Skeletal muscle tissue (tissue), 3 donors: ENCODE measurements at regions not wholly inside any gene's neighbourhood (a gene's known extent, or its start where the extent isn't known, plus 50 kb on each side); places are given as distances from the start of the nearest gene placed in this dataset.
A peak's percentile ranks its signal among the peaks of the same experiment; 100 is the strongest.

Experiments used
- H3K27ac ChIP-seq: one replicate; pipeline ENCODE4 v1.7.0; 2013; ENCODE audit warnings: mild to moderate bottlenecking, low read depth, low read length, inconsistent platforms
- H3K27me3 ChIP-seq, 3 donors: one replicate each; pipeline ENCODE4 v1.7.0; 2013; ENCODE audit warnings: low read length in 3 of 3; ENCODE audit not compliant: control insufficient read depth in 3 of 3, insufficient read depth in 3 of 3
- H3K36me3 ChIP-seq, 3 donors: one replicate each; pipeline ENCODE4 v1.7.0; 2013; ENCODE audit warnings: low read length in 3 of 3; ENCODE audit not compliant: control insufficient read depth in 3 of 3, insufficient read depth in 3 of 3
- H3K4me1 ChIP-seq, 3 donors: one replicate each; pipeline ENCODE4 v1.7.0; 2013; ENCODE audit warnings: low read length in 3 of 3, mild to moderate bottlenecking in 3 of 3; ENCODE audit not compliant: control insufficient read depth in 3 of 3, insufficient read depth in 3 of 3
- H3K4me3 ChIP-seq, 3 donors: one replicate each; pipeline ENCODE4 v1.7.0; 2013; ENCODE audit warnings: low read length in 3 of 3
- H3K9ac ChIP-seq, 3 donors: one replicate each; pipeline ENCODE4 v1.7.0; 2013; ENCODE audit warnings: low read length in 3 of 3, mild to moderate bottlenecking in 3 of 3, moderate library complexity in 2 of 3, low read depth in 1 of 3
- H3K9me3 ChIP-seq, 3 donors: one replicate each; pipeline ENCODE4 v1.7.0; 2013; ENCODE audit warnings: low read length in 3 of 3; ENCODE audit not compliant: control insufficient read depth in 3 of 3
- donor health status: Osteomylitis.

- no peaks in the 10 kb centered on the region for H3K9me3 ChIP-seq
- H3K27me3 ChIP-seq, result no peaks in the 10 kb centered on the region
- H3K9ac ChIP-seq, result no peak overlapping the region
- no peaks in the 10 kb centered on the region for H3K36me3 ChIP-seq
- no peaks in the 10 kb centered on the region for H3K4me1 ChIP-seq
- H3K27ac ChIP-seq, result no peak overlapping the region
- no peak overlapping the region for H3K4me3 ChIP-seq
Observed at GRCh38 chr18:47605093-47605492, 325.4 kb downstream of the SMAD2 start.

- Histone ChIP-seq H3K27me3 (no peaks in the 10 kb centered on the region), H3K9ac (no peak overlapping the region)
Observed at GRCh38 chr18:47604021-47604420, 326.4 kb downstream of the SMAD2 start.

GRCh38 chr18:47603158-47603557, 327.3 kb downstream of the SMAD2 start:
- H3K4me1 ChIP-seq, result no peaks in the 10 kb centered on the region
- no peak overlapping the region for H3K27ac ChIP-seq
- H3K4me3 ChIP-seq, result no peak overlapping the region
- H3K27me3 ChIP-seq, result no peaks in the 10 kb centered on the region
- no peaks in the 10 kb centered on the region for H3K9me3 ChIP-seq
- no peaks in the 10 kb centered on the region for H3K36me3 ChIP-seq
- no peak overlapping the region for H3K9ac ChIP-seq

More at GRCh38 chr18:47604021-47604420, 326.4 kb downstream of the SMAD2 start:
- Histone ChIP-seq H3K4me1 (no peaks in the 10 kb centered on the region), H3K9me3 (no peaks in the 10 kb centered on the region), H3K27ac (no peak overlapping the region), H3K36me3 (no peaks in the 10 kb centered on the region), H3K4me3 (no peak overlapping the region)

GRCh38 chr18:47602273-47602897, 328.1 kb downstream of the SMAD2 start:
- Histone ChIP-seq H3K4me1 (no peaks in the 10 kb centered on the region), H3K9ac (no peak overlapping the region), H3K4me3 (no peak overlapping the region), H3K9me3 (no peaks in the 10 kb centered on the region), H3K27me3 (no peaks in the 10 kb centered on the region), H3K36me3 (no peaks in the 10 kb centered on the region), H3K27ac (no peak overlapping the region)

GRCh38 chr18:47601581-47602272, 328.7 kb downstream of the SMAD2 start:
- no peak overlapping the region for H3K27ac ChIP-seq
- no peaks in the 10 kb centered on the region for H3K27me3 ChIP-seq
- no peak overlapping the region for H3K9ac ChIP-seq
- H3K4me1 ChIP-seq, result no peaks in the 10 kb centered on the region
- no peak overlapping the region for H3K4me3 ChIP-seq
- H3K9me3 ChIP-seq, result no peaks in the 10 kb centered on the region
- no peaks in the 10 kb centered on the region for H3K36me3 ChIP-seq

- Histone ChIP-seq H3K36me3 (no peaks in the 10 kb centered on the region), H3K27me3 (peaks cover 25 to 39% (median 31%) of the 10 kb centered on the region in 3 donors), H3K27ac (no peak overlapping the region), H3K9ac (no peak overlapping the region), H3K4me1 (no peaks in the 10 kb centered on the region), H3K9me3 (peaks cover 0 to 5% (median 0%) of the 10 kb centered on the region in 3 donors), H3K4me3 (no peak overlapping the region)
Observed at GRCh38 chr18:47595831-47596501, 334.5 kb downstream of the SMAD2 start.

- no peak overlapping the region for H3K27ac ChIP-seq
- peak overlapping the region in 1 of 3 donors; percentile 6 for H3K4me3 ChIP-seq
- peaks cover 0 to 5% (median 0%) of the 10 kb centered on the region in 3 donors for H3K9me3 ChIP-seq
- no peaks in the 10 kb centered on the region for H3K36me3 ChIP-seq
- no peak overlapping the region for H3K9ac ChIP-seq
- H3K4me1 ChIP-seq, result no peaks in the 10 kb centered on the region
- peaks cover 25 to 39% (median 31%) of the 10 kb centered on the region in 3 donors for H3K27me3 ChIP-seq
Observed at GRCh38 chr18:47594621-47595086, 335.8 kb downstream of the SMAD2 start.

GRCh38 chr18:47593744-47594472, 336.6 kb downstream of the SMAD2 start:
- Histone ChIP-seq H3K27me3 (peaks cover 25 to 39% (median 31%) of the 10 kb centered on the region in 3 donors), H3K9ac (no peak overlapping the region), H3K36me3 (no peaks in the 10 kb centered on the region), H3K27ac (no peak overlapping the region), H3K4me3 (no peak overlapping the region), H3K9me3 (peaks cover 0 to 5% (median 0%) of the 10 kb centered on the region in 3 donors), H3K4me1 (no peaks in the 10 kb centered on the region)

GRCh38 chr18:47591429-47591828, 339.0 kb downstream of the SMAD2 start:
- Histone ChIP-seq H3K4me3 (no peak overlapping the region), H3K9me3 (peaks cover 0 to 5% (median 0%) of the 10 kb centered on the region in 3 donors), H3K4me1 (no peaks in the 10 kb centered on the region), H3K27ac (no peak overlapping the region), H3K9ac (no peak overlapping the region), H3K27me3 (peaks cover 25 to 41% (median 31%) of the 10 kb centered on the region in 3 donors), H3K36me3 (no peaks in the 10 kb centered on the region)
